K562 (cell line): ENCODE measurements at regions not wholly inside any gene's neighbourhood (a gene's known extent, or its start where the extent isn't known, plus 50 kb on each side); places are given as distances from the start of the nearest gene placed in this dataset.

Experiments used
- FIP1L1 ChIP-seq: fragments of 200-400 bp; formaldehyde crosslinking; IDR thresholded peaks from 2 replicates; pipeline ENCODE4 v1.6.1; 2018; ENCODE audit warnings: mild to moderate bottlenecking, low read depth, low read length; ENCODE audit not compliant: poor library complexity, severe bottlenecking
- FOXJ2 ChIP-seq: fragments of 200-800 bp; sonication (Bioruptor generic); IDR thresholded peaks from 2 replicates; pipeline ENCODE4 v1.6.1; 2016; ENCODE audit warnings: missing genetic modification characterization, missing compliant biosample characterization
- HDGF ChIP-seq: fragments of 450-650 bp; IDR thresholded peaks from 2 replicates; pipeline ENCODE4 v1.6.1; 2016
- RAD51 ChIP-seq: fragments of 450-650 bp; IDR thresholded peaks from 2 replicates; pipeline ENCODE4 v1.7.1; 2016; ENCODE audit warnings: low read depth, mild to moderate bottlenecking, borderline replicate concordance
- SMAD3 ChIP-seq: fragments of 450-650 bp; formaldehyde crosslinking; conservative IDR thresholded peaks from 2 replicates; pipeline ENCODE4 v1.4.0; 2020; ENCODE audit warnings: mild to moderate bottlenecking
- YY1 ChIP-seq, 3 experiments: IDR thresholded peaks; 2 replicates each; pipeline ENCODE4 v1.6.1; 2011; ENCODE audit warnings: low read length in 2 of 3, mild to moderate bottlenecking in 2 of 3, moderate library complexity in 2 of 3, borderline replicate concordance in 1 of 3, control low read depth in 1 of 3, low read depth in 1 of 3; ENCODE audit not compliant: insufficient read depth in 3 of 3, insufficient replicate concordance in 2 of 3, control insufficient read depth in 1 of 3, insufficient read length in 1 of 3; ENCODE audit errors: extremely low read depth in 1 of 3
- ZFX ChIP-seq: sonication (generic); formaldehyde crosslinking; IDR thresholded peaks from 2 replicates; pipeline ENCODE4 v1.8.0; 2022; ENCODE audit warnings: mild to moderate bottlenecking, missing genetic modification reagents, moderate library complexity
- ZNF696 ChIP-seq: fragments of 250-450 bp; sonication (Bioruptor Pico); conservative IDR thresholded peaks from 2 replicates; pipeline ENCODE4 v1.4.0; 2020; ENCODE audit warnings: mild to moderate bottlenecking, moderate library complexity
- ZSCAN29 ChIP-seq: fragments of 450-650 bp; IDR thresholded peaks from 2 replicates; pipeline ENCODE4 v1.6.1; 2017
- TF ChIP-seq, protein P1 (sequence below): sonication (generic); formaldehyde crosslinking; IDR thresholded peaks from 2 replicates; pipeline ENCODE4 v1.4.0; 2020; ENCODE audit warnings: mild to moderate bottlenecking, missing genetic modification reagents
- TF ChIP-seq, protein P2 (sequence below): IDR thresholded peaks from 3 replicates; pipeline ENCODE4 v1.6.1; 2011; ENCODE audit warnings: borderline replicate concordance, mild to moderate bottlenecking, moderate library complexity; ENCODE audit not compliant: insufficient read length; ENCODE audit errors: extremely low read depth
- TF ChIP-seq, protein P3 (sequence below): sonication (generic); formaldehyde crosslinking; IDR thresholded peaks from 2 replicates; pipeline ENCODE4 v1.9.0; 2022; ENCODE audit warnings: mild to moderate bottlenecking, missing genetic modification reagents
- TF ChIP-seq, protein P4 (sequence below), 3 experiments: IDR thresholded peaks in 2 of 3; conservative IDR thresholded peaks in 1 of 3; 2 replicates each; pipeline ENCODE4 v1.5.1; 2011 to 2012; ENCODE audit warnings: low read length in 3 of 3, mild to moderate bottlenecking in 3 of 3, control low read depth in 2 of 3, improper control_type of control experiment in 1 of 3, inconsistent platforms in 1 of 3, low read depth in 1 of 3, mixed read lengths in 1 of 3, moderate library complexity in 1 of 3; ENCODE audit not compliant: insufficient read depth in 2 of 3
- TF ChIP-seq, protein P5 (sequence below): sonication (generic); formaldehyde crosslinking; IDR thresholded peaks from 2 replicates; pipeline ENCODE4 v1.8.1; 2022; ENCODE audit warnings: missing genetic modification reagents

DNA sequence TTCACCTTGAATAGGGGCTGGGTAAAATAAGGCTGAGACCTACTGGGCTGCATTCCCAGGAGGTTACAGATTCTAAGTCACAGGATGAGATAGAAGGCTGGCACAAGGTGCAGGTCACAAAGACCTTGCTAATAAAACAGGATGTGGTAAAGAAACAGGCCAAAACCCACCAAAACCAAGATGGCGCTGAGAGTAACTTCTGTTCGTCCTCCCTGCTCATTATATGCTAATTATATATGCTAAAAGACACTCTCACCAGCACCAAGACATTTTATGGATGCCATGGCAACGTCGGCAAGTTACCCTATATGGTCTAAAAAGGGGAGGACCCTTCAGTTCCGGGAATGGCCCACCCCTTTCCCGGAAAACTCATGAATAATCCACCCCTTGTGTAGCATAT lies 711.5 kb upstream of the KLHL29 start:
- TF ChIP-seq, protein P1, sequence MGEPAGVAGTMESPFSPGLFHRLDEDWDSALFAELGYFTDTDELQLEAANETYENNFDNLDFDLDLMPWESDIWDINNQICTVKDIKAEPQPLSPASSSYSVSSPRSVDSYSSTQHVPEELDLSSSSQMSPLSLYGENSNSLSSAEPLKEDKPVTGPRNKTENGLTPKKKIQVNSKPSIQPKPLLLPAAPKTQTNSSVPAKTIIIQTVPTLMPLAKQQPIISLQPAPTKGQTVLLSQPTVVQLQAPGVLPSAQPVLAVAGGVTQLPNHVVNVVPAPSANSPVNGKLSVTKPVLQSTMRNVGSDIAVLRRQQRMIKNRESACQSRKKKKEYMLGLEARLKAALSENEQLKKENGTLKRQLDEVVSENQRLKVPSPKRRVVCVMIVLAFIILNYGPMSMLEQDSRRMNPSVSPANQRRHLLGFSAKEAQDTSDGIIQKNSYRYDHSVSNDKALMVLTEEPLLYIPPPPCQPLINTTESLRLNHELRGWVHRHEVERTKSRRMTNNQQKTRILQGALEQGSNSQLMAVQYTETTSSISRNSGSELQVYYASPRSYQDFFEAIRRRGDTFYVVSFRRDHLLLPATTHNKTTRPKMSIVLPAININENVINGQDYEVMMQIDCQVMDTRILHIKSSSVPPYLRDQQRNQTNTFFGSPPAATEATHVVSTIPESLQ: no peak
- no peak for TF ChIP-seq RAD51
- TF ChIP-seq, protein P2, sequence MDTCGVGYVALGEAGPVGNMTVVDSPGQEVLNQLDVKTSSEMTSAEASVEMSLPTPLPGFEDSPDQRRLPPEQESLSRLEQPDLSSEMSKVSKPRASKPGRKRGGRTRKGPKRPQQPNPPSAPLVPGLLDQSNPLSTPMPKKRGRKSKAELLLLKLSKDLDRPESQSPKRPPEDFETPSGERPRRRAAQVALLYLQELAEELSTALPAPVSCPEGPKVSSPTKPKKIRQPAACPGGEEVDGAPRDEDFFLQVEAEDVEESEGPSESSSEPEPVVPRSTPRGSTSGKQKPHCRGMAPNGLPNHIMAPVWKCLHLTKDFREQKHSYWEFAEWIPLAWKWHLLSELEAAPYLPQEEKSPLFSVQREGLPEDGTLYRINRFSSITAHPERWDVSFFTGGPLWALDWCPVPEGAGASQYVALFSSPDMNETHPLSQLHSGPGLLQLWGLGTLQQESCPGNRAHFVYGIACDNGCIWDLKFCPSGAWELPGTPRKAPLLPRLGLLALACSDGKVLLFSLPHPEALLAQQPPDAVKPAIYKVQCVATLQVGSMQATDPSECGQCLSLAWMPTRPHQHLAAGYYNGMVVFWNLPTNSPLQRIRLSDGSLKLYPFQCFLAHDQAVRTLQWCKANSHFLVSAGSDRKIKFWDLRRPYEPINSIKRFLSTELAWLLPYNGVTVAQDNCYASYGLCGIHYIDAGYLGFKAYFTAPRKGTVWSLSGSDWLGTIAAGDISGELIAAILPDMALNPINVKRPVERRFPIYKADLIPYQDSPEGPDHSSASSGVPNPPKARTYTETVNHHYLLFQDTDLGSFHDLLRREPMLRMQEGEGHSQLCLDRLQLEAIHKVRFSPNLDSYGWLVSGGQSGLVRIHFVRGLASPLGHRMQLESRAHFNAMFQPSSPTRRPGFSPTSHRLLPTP: no peak
- TF ChIP-seq FIP1L1: no peak
- no peak for TF ChIP-seq ZSCAN29
- TF ChIP-seq, protein P3, sequence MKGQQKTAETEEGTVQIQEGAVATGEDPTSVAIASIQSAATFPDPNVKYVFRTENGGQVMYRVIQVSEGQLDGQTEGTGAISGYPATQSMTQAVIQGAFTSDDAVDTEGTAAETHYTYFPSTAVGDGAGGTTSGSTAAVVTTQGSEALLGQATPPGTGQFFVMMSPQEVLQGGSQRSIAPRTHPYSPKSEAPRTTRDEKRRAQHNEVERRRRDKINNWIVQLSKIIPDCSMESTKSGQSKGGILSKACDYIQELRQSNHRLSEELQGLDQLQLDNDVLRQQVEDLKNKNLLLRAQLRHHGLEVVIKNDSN (CRISPR knock-in tag): no peak
- no peak for TF ChIP-seq HDGF
- no peak for TF ChIP-seq YY1 (IDR thresholded peaks at IDR 0.05; ENCODE audit: borderline replicate concordance in 1 of 3, control insufficient read depth in 1 of 3, extremely low read depth in 1 of 3, insufficient read depth in 3 of 3, insufficient read length in 1 of 3, insufficient replicate concordance in 2 of 3, low read depth in 1 of 3, low read length in 2 of 3)
- TF ChIP-seq, protein P4, sequence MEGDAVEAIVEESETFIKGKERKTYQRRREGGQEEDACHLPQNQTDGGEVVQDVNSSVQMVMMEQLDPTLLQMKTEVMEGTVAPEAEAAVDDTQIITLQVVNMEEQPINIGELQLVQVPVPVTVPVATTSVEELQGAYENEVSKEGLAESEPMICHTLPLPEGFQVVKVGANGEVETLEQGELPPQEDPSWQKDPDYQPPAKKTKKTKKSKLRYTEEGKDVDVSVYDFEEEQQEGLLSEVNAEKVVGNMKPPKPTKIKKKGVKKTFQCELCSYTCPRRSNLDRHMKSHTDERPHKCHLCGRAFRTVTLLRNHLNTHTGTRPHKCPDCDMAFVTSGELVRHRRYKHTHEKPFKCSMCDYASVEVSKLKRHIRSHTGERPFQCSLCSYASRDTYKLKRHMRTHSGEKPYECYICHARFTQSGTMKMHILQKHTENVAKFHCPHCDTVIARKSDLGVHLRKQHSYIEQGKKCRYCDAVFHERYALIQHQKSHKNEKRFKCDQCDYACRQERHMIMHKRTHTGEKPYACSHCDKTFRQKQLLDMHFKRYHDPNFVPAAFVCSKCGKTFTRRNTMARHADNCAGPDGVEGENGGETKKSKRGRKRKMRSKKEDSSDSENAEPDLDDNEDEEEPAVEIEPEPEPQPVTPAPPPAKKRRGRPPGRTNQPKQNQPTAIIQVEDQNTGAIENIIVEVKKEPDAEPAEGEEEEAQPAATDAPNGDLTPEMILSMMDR (IDR thresholded peaks at IDR 0.05 in 2 of 3, conservative IDR thresholded peaks at IDR 0.05 in 1 of 3; ENCODE audit: insufficient read depth in 2 of 3, low read depth in 1 of 3, low read length in 3 of 3): no peak
- TF ChIP-seq SMAD3: no peak
- no peak for TF ChIP-seq ZFX
- no peak for TF ChIP-seq ZNF696 (CRISPR knock-in tag)
- TF ChIP-seq, protein P5, sequence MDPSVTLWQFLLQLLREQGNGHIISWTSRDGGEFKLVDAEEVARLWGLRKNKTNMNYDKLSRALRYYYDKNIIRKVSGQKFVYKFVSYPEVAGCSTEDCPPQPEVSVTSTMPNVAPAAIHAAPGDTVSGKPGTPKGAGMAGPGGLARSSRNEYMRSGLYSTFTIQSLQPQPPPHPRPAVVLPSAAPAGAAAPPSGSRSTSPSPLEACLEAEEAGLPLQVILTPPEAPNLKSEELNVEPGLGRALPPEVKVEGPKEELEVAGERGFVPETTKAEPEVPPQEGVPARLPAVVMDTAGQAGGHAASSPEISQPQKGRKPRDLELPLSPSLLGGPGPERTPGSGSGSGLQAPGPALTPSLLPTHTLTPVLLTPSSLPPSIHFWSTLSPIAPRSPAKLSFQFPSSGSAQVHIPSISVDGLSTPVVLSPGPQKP: no peak
- no peak for TF ChIP-seq FOXJ2
